RWPE1 (cell line): ENCODE measurements at regions not wholly inside any gene's neighbourhood (a gene's known extent, or its start where the extent isn't known, plus 50 kb on each side); places are given as distances from the start of the nearest gene placed in this dataset.

ENCODE experiments used
- CTCF ChIA-PET: fragments of 350-600 bp; sonication (Branson Sonifier 250); formaldehyde crosslinking; extraction: SDS; loops from one replicate; lab custom pipeline; 2021; lab: Yijun Ruan, JAX
- POLR2A ChIA-PET: fragments of 400-600 bp; formaldehyde crosslinking; extraction: SDS; loops from one replicate; lab custom pipeline; 2020; ENCODE audit warnings: antibody characterized with exemption; ENCODE audit not compliant: low non-redundant PET; lab: Yijun Ruan, JAX
- DNase-seq: peaks from one replicate; pipeline ENCODE4 v3.0.0; 2012; ENCODE audit warnings: low spot score
- H3K27ac ChIP-seq: fragments of 450-650 bp; 2 replicates; pipeline ENCODE4 v1.5.1; 2017
- CTCF ChIP-seq: fragments of 450-650 bp; conservative IDR thresholded peaks from 2 replicates; pipeline ENCODE4 v1.5.1; 2017; ENCODE audit warnings: low read depth, mild to moderate bottlenecking

- H3K27ac ChIP-seq = no peak overlapping the region
- DNase-seq = no peak
- POLR2A ChIA-PET = no interaction called here
- TF ChIP-seq CTCF = no peak
- CTCF ChIA-PET = interaction anchor here (0.6 to 1.0 kb wide), 2 partner anchors 281 to 301 kb away, joined by 5 read pairs; no protein-coding TSS in a partner anchor
Observed at GRCh38 chr21:34204481-34205439, 131.4 kb downstream of the MRPS6 start.

- ChIA-PET CTCF (no interaction called here), POLR2A (interaction anchor here (0.6 kb wide), 1 partner anchor 469 kb away, joined by 5 read pairs; no protein-coding TSS in a partner anchor)
- no peak for DNase-seq
- H3K27ac ChIP-seq = no peak overlapping the region
- TF ChIP-seq CTCF = no peak
Observed at GRCh38 chr21:34205811-34206571, 132.6 kb downstream of the MRPS6 start.

GRCh38 chr21:34213959-34214358 is 140.6 kb downstream of the MRPS6 start:
- CTCF ChIA-PET = no interaction called here
- no peak for TF ChIP-seq CTCF
- H3K27ac ChIP-seq = no peak overlapping the region
- POLR2A ChIA-PET = no interaction called here
- DNase-seq = no peak

GRCh38 chr21:34215501-34215900 is 142.1 kb downstream of the MRPS6 start:
- no peak overlapping the region for H3K27ac ChIP-seq
- DNase-seq = no peak
- ChIA-PET CTCF (no interaction called here), POLR2A (no interaction called here)
- TF ChIP-seq CTCF = no peak

GRCh38 chr21:34215911-34216717 is 142.7 kb downstream of the MRPS6 start:
- ChIA-PET POLR2A (no interaction called here), CTCF (interaction anchor here (0.7 kb wide), 1 partner anchor 35 kb away, joined by 3 read pairs; no protein-coding TSS in a partner anchor)
- no peak overlapping the region for H3K27ac ChIP-seq
- DNase-seq = no peak
- no peak for TF ChIP-seq CTCF

GRCh38 chr21:34216718-34217032 is 143.3 kb downstream of the MRPS6 start:
- CTCF ChIA-PET = interaction anchor here (0.7 kb wide), 2 partner anchors 28 to 36 kb away, joined by 3 to 4 read pairs; no protein-coding TSS in a partner anchor
- DNase-seq = no peak
- TF ChIP-seq CTCF = no peak
- POLR2A ChIA-PET = no interaction called here
- H3K27ac ChIP-seq = no peak overlapping the region
